ENCODE measurements at regions not wholly inside any gene's neighbourhood (a gene's known extent, or its start where the extent isn't known, plus 50 kb on each side); places are given as distances from the start of the nearest gene placed in this dataset.

- Histone ChIP-seq H3K9me3 (no peaks in the 10 kb centered on the region), H3K4me3 (no peak overlapping the region), H3K27me3 (no peaks in the 10 kb centered on the region), H3K4me1 (peaks cover 0 to 12% (median 0%) of the 10 kb centered on the region in 9 donors), H3K36me3 (no peaks in the 10 kb centered on the region), H3K27ac (no peak overlapping the region)
- ATAC-seq: no peak
- WGBS, 2 donors: 90 to 95% methylated on average over 3 of the region's 3 CpGs
- DNase-seq: no peak
- intact Hi-C loops (cut with DNase I): loop anchor here in 1 of 10 donors (10.0 kb wide), 1 partner anchor 374 kb away; the partner anchor contains the start of gene PDE3A
- TF ChIP-seq CTCF (IDR thresholded peaks at IDR 0.05): no peak
These were observed 377.2 kb upstream of the PDE3A start for GRCh38 chr12:19991146-19991545.

- Histone ChIP-seq H3K9me3 (no peaks in the 10 kb centered on the region), H3K27me3 (no peaks in the 10 kb centered on the region), H3K27ac (no peak overlapping the region), H3K36me3 (no peaks in the 10 kb centered on the region), H3K4me3 (no peak overlapping the region), H3K4me1 (peaks cover 0 to 12% (median 0%) of the 10 kb centered on the region in 9 donors)
- 57 to 64% methylated on average over 2 of the region's 2 CpGs for WGBS, 2 donors
- intact Hi-C loops (cut with DNase I): loop anchor here in 1 of 10 donors (10.0 kb wide), 1 partner anchor 372 kb away; the partner anchor contains the start of gene PDE3A
- no peak for DNase-seq
- TF ChIP-seq CTCF (IDR thresholded peaks at IDR 0.05): no peak
- peak in 2 of 8 donors; percentile 27 to 42 for ATAC-seq
These were observed 376.0 kb upstream of the PDE3A start for GRCh38 chr12:19992311-19992710.

- no peak overlapping the region for H3K27ac ChIP-seq
- peaks cover 0 to 13% (median 4%) of the 10 kb centered on the region in 9 donors for H3K4me1 ChIP-seq
- no peaks in the 10 kb centered on the region for H3K36me3 ChIP-seq
- DNase-seq (no peak), ATAC-seq (no peak)
- TF ChIP-seq CTCF (IDR thresholded peaks at IDR 0.05): peak in 6 of 9 donors; percentile 17 to 50 (median 44)
- no peak overlapping the region for H3K4me3 ChIP-seq
- H3K9me3 ChIP-seq: no peaks in the 10 kb centered on the region
- intact Hi-C loops (cut with DNase I): loop anchor here in 1 of 10 donors (10.0 kb wide), 1 partner anchor 370 kb away; the partner anchor contains the start of gene PDE3A
- H3K27me3 ChIP-seq: no peaks in the 10 kb centered on the region
These were observed 373.4 kb upstream of the PDE3A start for GRCh38 chr12:19994968-19995367.

DNA sequence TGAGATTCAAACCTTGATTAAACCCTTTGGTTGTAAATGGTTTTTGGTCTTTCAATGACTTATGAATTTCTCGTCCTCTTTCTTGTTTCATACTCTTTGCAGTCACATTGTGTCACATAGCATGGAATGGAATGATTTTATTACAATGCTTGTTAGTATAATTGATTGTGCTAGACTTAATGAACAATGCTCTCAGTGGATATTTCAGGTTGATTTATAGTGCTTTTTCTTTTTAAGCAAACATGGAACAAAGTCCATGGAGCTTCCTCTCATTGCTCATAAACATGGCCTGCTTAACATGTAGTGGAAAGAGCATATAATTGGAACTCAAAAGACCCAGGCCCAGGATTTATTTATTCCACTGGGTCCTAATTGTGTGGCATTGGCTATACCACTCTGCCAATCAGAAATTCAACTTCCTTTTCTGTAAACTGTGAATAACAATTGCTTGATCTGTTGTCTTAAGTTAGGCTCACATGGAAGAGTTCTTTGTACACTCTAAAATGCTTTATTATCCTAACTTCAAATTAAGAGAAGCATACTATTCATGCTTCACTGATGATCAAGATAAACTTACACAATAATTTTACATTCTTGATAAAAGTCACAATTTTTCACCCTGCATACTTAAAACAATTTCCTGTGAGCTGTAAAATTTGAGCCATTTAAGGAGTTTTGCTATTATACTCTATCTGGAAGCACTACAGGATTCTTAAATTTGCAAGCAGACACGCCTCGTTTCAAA, 370.5 kb upstream of the PDE3A start:
- no peaks in the 10 kb centered on the region for H3K36me3 ChIP-seq
- no peak for TF ChIP-seq CTCF (IDR thresholded peaks at IDR 0.05)
- 92 to 94% methylated on average over 3 of the region's 3 CpGs for WGBS, 2 donors
- H3K4me1 ChIP-seq: peaks cover 0 to 16% (median 4%) of the 10 kb centered on the region in 9 donors
- no peak for ATAC-seq
- H3K27ac ChIP-seq: no peak overlapping the region
- H3K27me3 ChIP-seq: no peaks in the 10 kb centered on the region
- peaks cover 0 to 6% (median 0%) of the 10 kb centered on the region in 11 donors for H3K9me3 ChIP-seq
- no peak for DNase-seq
- H3K4me3 ChIP-seq: no peak overlapping the region
- intact Hi-C loops (cut with DNase I): loop anchor here in 1 of 10 donors (10.0 kb wide), 1 partner anchor 367 kb away; the partner anchor contains the start of gene PDE3A

Data from heart right ventricle (tissue), 16 donors.